HuH-7 (cell line): ENCODE measurements at regions not wholly inside any gene's neighbourhood (a gene's known extent, or its start where the extent isn't known, plus 50 kb on each side); places are given as distances from the start of the nearest gene placed in this dataset.

Experiments
- DNase-seq: peaks from one replicate; pipeline ENCODE4 v3.0.0; 2011; ENCODE audit warnings: low spot score

DNA sequence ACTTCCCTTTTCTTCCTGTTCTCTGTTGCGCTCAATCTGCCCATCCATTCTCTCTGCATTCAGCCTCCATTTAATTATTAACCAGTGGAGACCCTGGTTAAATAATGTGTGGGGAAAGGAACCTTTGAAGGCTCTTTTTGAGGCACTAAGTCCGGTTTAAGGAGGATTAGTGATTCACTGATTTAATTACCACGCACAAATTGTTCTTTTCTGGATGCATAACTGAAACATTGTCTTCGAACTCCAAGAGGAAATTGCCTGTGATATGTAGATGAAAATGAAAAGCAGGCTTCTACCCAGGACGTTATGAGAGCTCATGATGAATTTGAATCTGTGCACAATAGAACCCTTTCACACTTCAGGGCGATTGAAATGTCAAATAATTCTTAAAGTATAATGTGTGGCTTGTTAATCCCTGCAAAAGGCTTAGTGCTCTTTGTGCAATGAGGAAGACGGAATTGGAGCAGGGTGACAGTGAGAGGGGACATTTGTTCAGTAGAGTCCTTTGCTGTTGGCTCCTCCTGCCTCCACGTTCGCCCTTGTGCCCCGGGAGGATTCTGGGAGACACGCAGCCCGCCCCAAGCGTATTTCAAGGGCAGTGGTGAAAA lies 51.1 kb upstream of the ZNF236 start:
- peak; percentile 32 for DNase-seq

DNA sequence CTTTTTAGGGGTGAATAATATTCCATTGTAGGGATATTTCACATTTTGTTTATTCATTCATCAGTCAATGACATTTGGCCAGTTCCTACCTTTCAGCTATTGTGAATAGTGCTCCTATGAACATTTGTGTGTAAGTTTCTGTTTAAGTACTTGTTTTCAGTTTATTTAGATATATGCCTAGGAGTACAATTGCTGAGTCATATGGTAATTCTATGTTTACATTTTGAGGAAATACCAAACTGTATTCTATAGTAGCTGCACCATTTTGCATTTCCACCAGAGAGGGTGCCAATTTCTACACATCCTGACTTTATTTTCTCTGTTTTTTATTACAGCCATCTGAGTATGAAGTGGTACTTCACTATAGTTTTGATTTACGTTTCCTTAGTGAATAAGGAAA lies 54.4 kb upstream of the ZNF236 start:
- DNase-seq: no peak

DNA sequence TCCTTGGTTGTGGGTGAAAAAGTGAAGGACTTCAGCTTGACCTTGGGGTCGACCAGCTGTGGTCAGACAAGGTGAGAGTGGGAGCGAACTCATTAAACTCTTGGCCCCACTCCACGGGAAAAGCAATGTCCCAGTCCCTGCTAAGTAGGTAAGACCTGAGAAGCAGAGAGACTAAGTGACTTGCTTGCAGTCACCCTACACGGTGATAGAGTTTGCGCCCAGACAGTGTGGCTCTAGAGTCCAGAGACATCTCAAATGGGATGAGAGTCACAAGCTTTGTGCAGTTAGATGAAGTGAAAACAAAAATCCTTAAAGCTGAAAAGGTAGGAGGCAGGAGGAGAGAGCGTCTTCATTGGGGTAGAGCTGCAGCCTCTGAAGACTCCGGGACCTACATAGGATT lies 55.9 kb upstream of the ZNF236 start:
- no peak for DNase-seq

DNA sequence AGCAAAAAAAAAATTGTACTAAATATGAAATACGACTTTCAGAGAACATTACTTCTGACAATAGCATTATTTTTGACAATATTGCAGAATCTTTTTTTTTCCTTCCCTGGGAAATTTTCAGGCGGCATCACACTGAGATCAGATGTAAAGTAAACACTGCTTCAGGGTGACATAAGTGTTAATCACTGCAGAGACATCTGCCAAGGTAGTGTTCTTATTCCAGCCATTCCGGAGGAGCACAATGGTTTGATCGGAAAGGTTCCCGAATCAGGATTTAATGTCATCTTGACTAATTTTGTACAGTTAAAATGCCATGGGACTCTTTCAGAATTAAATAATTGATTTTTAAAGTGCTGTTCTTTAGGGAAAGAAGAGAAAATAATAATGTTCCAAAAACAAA lies 56.7 kb upstream of the ZNF236 start:
- no peak for DNase-seq

DNA sequence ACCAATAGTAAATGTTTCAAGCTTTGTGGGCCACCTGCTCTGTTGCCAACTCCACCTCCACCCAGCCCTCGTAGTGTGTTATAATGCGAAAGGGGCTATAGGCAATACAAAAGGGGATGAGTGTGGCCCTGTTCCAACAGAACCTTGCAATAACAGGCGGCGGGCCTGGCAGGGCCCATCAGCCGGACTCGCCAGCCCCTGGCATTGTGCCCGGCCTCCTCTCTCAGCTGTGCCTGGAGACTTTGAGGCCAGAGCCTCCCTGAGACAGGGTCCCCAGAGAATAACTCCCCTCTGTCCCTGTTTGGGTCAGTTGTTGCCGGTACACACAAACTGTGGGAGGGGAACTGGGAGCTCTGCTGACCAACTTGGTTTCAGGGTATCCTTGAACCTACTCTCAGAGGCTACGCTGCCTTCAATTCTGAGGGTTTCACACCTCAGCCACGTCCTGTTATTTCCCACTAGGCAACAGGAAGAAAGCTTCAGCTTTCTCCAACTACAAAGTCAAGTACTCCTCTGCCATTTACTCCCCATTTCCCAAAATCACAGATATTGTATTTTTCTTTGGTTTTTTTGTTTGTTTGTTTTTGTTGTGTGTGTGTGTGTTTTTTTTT lies 58.0 kb upstream of the ZNF236 start:
- no peak for DNase-seq

DNA sequence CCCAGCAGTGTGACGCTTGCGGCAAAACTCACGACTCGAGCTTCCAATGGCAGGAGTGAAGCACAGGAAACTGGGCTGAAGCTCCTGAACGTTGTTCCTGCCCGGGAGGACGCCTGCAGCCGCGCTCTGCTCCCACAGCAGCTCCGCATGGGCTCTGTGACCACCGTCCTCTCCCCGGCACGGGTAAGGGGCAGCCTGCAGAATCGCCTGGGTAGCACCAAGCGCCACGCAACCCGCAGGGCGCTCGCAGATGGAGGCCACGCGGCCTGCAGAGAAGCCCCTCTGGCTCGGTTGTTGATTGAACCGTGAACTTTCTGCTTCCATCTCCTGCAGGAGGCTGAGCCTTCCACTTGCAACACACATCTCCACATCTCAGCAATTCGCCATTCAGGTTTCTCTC lies 63.3 kb upstream of the ZNF236 start:
- no peak for DNase-seq

DNA sequence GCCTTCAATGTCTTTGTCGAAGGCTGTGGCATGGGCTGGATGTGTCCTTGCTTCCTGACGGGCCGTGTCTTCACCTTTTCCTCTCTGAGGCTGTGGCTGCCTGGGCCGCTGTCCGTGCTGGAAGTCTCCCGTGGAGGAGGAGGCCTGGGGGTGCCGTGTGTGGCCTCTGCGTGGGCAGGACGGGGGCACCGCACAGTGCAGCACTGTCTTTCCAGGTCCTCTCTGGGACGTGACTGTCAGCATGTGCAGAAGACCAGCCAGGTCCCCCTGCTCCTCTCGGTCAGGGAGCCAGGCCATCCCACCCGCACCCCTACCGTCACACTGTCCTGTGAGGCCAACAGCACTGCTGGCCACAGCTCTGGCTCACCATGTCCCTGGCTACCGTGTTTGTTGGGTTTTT lies 64.4 kb upstream of the ZNF236 start:
- DNase-seq: no peak

DNA sequence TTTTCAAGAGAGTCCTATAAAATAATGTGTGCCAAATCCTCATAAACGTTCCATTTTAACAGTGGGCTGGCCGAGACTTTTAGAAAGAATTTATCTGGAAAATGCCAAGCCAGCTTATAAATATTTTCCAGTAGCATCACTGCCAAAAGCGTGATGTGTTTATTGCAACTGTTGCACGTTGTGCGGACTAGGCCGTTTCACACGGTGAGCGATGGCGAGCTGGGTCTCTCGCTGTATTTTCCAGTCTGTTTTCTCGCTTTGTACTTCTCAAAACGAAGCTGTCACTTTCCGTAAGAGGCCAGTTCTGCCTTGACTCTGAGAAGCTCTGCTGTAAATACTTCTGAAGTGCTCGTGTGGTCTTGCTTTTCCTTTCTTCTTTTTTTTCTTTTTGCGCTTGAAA lies 65.0 kb upstream of the ZNF236 start:
- no peak for DNase-seq

DNA sequence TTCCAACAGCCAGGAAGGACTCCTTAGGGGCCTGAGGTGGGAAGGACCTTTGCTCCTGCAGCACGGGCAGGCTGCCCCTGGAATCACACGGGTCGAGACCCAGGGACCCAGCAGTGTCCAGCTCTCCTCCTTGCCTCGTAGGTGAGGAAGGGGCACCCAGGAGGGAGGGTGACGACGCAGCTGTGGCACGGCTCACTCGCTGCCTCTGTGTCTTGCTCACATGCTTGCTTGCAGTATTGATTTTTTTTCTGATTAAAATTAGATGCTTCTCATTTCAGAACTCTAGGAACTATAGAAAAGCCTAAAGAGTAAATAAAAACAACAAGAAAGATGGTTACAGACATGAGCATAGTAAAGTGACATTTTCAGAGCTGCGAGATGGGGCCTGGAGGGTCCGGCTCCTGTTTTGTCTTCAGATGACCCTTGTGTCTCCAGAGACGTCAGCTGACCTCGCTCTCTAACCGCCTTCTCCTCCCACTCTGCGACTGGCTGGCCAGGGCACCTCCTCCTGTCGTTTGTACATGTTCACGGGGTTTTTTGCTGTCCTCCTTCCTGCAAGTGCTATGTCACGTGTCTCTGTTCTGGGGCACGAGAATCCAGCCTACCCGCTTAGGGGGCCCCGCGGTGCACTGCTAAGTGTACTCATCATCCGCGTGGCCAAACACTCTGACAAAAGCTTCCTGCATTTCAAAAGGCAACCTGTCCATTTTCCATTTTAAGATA lies 65.7 kb upstream of the ZNF236 start:
- DNase-seq: no peak

DNA sequence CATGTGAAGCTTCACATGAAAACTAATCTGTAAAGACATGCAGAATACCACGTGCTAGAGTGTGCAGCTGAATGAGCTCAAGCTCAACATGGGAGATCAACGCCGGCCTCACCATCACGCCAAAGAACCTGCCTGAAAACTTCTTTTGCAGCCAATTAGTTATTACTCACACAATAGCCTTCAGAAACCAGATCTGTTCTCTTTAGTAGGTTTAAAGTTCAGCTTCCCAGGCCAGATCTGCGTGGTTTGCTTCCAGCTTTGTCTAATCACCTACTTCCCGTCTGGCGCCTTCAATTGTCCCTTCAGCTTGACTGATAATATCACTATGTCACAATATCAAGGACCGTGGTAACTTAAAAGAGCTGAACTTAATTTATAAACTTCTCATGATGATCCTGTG lies 68.0 kb upstream of the ZNF236 start:
- no peak for DNase-seq

DNA sequence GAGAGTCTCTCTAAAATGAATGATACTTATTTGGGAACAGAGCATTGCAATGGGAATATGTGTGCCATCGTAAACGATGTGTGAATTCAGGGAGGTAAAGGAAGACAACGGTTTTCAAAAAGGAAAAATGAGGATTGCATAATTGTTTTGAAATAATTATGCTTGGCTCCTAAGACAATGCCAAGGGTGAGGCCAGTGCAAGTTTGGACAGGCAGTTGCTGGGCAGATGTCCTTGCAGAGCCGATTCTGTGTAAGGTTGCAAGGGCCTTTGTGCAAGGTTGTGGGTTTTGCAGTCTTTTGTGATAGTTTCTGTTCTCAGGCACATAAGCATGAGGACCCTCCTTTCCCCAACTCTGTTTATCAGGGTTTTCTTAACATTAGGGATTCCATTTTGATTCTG lies 70.0 kb upstream of the ZNF236 start:
- DNase-seq: no peak

DNA sequence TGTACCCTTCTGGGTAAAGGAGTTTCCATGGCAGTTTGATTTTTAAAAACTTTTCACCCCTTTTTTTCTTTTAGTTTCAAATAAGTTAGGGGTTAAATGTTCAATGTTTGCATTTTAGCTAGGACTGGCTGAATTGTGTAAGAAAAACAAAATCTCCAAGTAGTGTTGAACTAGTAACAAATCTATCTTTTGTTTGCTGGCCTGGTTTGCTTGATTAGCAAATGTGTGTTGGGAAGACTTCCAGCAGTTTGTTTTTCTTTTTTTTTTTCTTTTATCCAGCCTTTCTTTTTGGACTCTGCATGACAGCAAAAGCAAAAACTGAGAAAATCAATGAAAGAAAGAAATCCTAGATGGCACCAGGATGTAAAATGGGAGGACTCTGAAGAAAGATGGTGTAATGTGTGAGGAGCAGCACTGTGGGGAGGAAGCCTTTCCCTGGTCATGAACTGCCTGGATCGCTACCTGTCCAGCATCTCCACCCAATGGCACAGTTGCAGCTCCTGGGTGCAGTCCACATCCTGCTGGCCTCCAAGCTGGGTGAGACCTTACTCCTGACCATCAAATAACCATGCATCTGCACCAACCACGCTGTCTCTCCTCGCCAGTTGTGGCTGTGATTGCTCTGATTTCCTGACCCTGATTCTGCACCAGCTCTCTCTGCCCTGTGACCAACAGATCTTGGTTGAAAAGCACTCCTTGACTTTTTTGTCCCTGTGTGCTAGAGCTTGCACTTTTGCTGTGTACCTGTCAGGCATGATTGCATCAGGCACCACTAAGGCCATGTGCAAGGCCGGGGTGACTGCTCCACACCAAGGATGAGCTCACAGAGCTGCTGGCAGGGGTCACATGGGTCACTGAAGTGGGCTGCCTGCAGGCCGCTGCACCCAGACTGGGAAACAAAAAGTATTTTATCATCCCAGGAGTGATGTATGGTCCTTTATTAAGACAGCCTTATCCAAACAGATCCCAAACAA lies 71.2 kb upstream of the ZNF236 start:
- no peak for DNase-seq

DNA sequence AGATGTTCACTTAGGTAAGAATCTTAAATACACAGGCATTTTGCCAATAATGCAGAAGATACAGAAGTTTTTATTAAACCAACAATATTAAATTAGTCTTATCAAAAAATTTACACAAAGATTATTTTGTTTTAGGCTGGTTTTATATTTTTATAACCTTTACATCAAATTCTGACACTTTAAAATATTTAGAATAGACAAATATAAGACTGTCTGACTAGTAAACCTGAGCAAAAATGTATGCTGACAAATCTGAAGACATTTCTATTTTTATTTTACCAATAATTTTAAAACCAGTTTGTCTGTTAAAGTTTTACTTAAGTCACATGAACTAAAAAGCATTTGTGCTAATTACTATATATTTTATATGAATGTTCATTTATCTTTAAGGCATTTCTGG lies 72.1 kb upstream of the ZNF236 start:
- no peak for DNase-seq

DNA sequence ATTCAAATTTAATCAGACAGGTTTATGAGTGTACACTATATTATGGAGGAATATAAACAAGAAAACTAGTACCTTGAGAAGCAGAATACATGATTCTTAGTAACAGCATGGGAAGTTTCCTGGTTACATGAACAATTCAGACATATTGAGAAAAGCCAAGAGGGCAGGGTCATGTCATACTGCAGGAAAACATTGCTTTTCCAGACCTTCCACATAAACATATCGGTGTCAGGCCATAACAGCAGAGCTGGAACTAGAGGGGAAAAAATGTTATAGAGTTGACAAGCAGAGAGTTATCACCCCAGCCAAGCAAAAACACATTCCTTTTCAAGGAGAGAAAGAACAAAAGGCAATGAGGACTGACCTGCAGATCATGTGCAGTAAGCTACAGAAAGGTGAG lies 74.7 kb upstream of the ZNF236 start:
- DNase-seq: no peak

DNA sequence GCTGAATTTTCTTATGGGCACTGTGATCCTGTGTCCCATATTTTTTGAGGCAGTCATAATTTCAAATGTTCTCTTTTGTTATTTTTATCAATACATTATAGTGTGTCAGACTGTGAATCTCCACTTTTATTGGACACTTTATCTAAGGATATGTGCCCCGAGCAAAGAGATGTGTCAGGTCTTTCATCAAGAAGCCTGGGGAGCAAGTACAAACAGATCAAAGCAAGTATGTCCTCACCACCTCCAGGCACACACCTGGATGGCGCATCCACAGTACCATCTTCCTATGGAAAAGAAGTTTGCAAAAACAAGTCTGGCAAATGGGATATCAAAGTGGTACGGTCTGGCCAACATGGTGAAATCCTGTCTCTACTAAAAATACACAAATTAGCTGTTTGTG lies 81.0 kb upstream of the ZNF236 start:
- no peak for DNase-seq

DNA sequence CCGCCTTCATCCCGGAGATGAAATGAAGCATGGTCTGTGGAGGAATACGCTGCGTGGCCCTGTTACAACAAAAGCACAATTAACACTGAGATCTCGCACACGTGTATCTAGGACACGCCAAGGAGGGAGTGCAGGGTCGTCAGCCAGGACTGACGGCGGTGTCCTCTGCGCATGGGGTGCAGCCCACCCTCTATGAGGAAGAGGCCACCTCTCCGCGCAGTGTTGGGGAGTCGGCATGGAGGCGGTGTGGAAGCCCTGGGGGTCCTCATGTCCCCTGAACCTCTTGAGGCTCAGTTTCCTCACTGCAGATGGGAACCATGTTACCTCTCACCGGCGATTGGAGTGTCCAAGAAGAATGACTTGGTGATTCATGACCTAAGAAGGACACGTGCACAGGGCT lies 86.0 kb upstream of the ZNF236 start:
- no peak for DNase-seq

DNA sequence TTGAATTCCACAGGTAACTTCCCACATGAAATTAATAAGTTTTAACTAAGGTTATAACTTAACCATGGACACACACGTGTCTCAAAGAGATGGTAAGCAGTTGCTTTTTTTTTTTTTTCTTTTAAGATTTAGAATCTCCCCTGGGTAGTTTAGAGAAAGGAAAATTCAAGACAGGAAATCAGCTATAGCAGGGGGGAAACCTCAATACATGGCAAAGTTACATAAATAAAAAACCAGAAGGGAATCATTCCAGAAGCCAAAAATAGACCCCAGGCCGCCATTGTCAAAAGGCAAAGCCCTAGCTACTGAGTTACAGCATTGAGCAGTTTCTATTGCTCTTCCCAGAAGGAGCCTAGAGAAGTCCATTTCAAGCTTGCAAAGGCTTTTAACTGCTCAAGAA lies 91.5 kb upstream of the ZNF236 start:
- DNase-seq: no peak

DNA sequence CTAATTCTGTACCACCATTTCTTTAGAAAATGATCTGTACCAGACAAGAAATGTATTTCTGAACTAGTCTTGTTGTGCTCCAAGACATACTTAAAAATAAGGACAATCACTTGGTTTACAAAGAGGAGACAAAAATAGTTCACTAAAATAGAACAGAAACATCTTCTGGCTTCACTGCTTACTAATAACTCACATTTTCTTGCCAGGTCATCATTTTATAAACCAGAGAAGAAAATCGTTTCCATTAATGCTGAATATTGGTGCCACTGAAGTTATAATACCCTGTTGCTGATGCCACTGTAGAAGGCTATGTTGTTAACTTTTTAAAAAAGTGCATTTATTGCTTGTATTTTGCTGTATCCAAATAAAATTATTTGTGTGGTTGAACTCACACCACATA lies 94.8 kb upstream of the ZNF236 start:
- no peak for DNase-seq

DNA sequence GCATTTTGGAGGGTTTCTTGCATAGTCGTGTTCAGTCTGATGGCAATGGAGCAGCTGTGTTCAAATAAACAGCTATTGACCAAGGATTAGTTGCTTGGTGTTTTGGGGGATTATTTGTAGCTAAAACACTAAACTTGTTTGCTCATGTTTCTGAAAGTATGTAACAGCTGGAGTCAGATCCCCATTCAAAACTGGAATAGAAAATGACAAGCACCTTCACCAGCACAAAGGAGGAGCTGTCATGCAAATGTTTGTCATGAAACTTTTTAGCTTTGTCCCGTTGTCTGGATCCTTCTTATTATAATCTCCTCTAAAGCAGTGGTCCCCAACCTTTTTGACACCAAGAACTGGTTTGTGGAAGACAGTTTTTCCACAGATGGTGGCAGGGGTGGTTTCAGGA lies 96.9 kb upstream of the ZNF236 start:
- DNase-seq: no peak

DNA sequence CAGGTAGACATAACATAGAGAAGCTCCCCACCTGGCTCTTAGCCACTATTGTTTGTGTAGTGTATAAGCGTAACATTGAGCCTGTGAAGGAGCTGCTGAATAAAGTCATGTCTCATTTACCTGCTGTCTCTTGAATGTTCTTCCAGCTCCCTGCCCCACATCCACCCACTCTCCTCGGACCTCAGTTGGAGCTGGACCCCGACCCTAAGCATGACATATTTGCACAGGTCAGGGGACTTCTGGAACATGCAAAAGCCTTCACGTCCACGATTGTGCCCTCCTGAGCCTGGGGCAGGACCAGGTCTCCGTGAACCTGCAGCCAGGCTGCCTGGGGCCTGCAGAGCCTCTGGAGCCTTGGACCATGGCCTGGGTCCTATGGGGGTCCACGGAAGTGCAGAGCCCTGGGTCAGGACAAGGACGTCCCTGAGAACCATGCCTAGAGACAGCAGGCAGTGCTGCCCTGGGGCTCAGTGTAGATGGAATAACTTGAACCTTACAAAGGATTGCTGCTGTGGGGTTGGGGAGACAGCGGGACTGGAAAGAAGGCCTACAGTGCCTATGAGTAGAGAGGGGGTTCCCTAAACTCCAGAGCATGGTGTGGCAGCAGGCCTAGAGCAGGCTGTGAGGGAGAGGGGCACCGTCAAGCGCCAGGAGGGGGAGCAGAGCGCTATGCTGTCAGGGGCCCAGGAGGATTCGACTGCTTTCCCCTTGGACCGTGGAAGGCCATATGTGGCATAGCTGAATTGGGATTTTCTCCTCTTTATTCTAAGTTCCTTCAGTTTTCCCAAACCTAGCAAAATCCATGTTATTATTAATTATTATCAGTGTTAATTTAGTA lies 99.9 kb upstream of the ZNF236 start:
- no peak for DNase-seq

DNA sequence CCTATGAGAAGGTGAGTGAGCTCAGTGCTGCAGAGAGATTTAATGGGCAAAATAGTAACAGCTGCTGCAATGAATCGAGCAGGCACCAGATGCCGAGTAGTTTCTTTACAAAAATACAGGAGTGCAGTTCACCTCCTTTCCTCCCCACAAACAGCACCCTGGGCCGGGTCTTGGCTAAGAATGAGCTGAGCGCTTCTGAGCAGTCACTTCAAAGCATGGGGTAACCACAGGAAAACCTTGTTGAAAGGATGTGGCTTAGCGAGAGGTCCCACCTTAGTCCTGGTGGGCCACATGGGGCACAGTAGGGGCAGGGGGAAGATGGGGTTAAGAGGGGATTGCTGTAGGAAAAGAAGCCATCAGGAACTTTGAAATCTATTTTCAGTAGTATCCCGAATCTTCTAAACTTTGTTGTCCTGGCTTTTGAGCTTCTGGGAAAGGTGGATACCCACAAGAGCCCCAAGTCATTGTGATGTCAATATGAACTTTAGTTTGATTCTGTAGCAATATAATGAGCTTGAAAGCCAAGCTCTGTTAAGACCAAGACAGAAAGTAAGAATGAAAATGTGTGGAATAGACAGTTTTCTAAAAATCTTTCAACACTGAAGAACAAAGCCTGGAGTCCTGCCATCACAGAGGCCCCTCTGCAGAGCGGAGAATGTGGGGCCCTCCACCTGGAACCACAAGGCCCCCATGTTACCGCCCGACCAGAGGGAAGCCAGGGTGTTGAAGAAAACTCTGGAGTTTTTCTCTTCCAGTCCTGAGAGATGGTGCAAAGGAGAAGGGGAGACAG lies 101.0 kb upstream of the ZNF236 start:
- DNase-seq: no peak
